HEK293 (cell line): ENCODE measurements at regions not wholly inside any gene's neighbourhood (a gene's known extent, or its start where the extent isn't known, plus 50 kb on each side); places are given as distances from the start of the nearest gene placed in this dataset.

Source experiments
- CTCF ChIA-PET: fragments of 350-600 bp; formaldehyde crosslinking; extraction: SDS; loops from one replicate; lab custom pipeline; 2021; ENCODE audit warnings: antibody characterized with exemption; lab: Yijun Ruan, JAX
- POLR2A ChIA-PET: fragments of 300-600 bp; formaldehyde crosslinking; extraction: SDS; loops from one replicate; lab custom pipeline; 2020; ENCODE audit warnings: antibody characterized with exemption, inconsistent platforms; lab: Yijun Ruan, JAX
- H3K27ac ChIP-seq: fragments of 200-500 bp; sonication (Bioruptor generic); 2 replicates; pipeline ENCODE4 v1.5.1; 2014; ENCODE audit warnings: low read depth, low read length, control low read depth, inconsistent platforms; ENCODE audit errors: extremely low read depth
- H3K36me3 ChIP-seq, 2 experiments: fragments of 200-500 bp in 1 of 2; sonication (Bioruptor generic) in 1 of 2; 1 replicate in 1 of 2; 2 replicates in 1 of 2; pipeline ENCODE4 v1.5.1; 2014 to 2017; ENCODE audit warnings: inconsistent platforms in 2 of 2, low read length in 2 of 2; ENCODE audit not compliant: control insufficient read depth in 2 of 2, insufficient read depth in 1 of 2
- H3K4me1 ChIP-seq: fragments of 200-500 bp; sonication (Bioruptor generic); 2 replicates; pipeline ENCODE4 v1.5.1; 2014; ENCODE audit warnings: mild to moderate bottlenecking, low read length, inconsistent platforms; ENCODE audit not compliant: control insufficient read depth, insufficient read depth
- H3K4me3 ChIP-seq: 2 replicates; pipeline ENCODE4 v1.5.1; 2011; ENCODE audit warnings: low read depth, mild to moderate bottlenecking, control low read depth, low read length, moderate library complexity
- H3K9me3 ChIP-seq: fragments of 200-500 bp; sonication (Bioruptor generic); 2 replicates; pipeline ENCODE4 v1.5.1; 2014; ENCODE audit warnings: low read depth, low read length, inconsistent platforms; ENCODE audit not compliant: control insufficient read depth, insufficient read depth
- FEZF1 ChIP-seq: fragments of 450-650 bp; formaldehyde crosslinking; IDR thresholded peaks from 2 replicates; pipeline ENCODE4 v1.5.1; 2016; ENCODE audit warnings: missing biosample characterization, missing genetic modification characterization
- GLIS1 ChIP-seq: fragments of 450-650 bp; formaldehyde crosslinking; IDR thresholded peaks from 2 replicates; pipeline ENCODE4 v1.5.1; 2016; ENCODE audit warnings: missing biosample characterization, missing genetic modification characterization
- HOXD13 ChIP-seq: sonication (generic); formaldehyde crosslinking; IDR thresholded peaks from 2 replicates; pipeline ENCODE4 v1.8.0; 2022; ENCODE audit warnings: missing genetic modification reagents, borderline replicate concordance
- KLF16 ChIP-seq: fragments of 450-650 bp; formaldehyde crosslinking; IDR thresholded peaks from 2 replicates; pipeline ENCODE4 v1.5.1; 2017; ENCODE audit warnings: missing biosample characterization, missing genetic modification characterization
- YY2 ChIP-seq: fragments of 450-650 bp; formaldehyde crosslinking; IDR thresholded peaks from 2 replicates; pipeline ENCODE4 v1.5.1; 2016; ENCODE audit warnings: missing biosample characterization, missing genetic modification characterization
- ZBTB17 ChIP-seq: fragments of 450-650 bp; formaldehyde crosslinking; IDR thresholded peaks from 2 replicates; pipeline ENCODE4 v1.5.1; 2016; ENCODE audit warnings: missing biosample characterization, missing genetic modification characterization
- ZNF138 ChIP-seq: fragments of 450-650 bp; formaldehyde crosslinking; IDR thresholded peaks from 2 replicates; pipeline ENCODE4 v1.5.1; 2016; ENCODE audit warnings: missing biosample characterization, missing genetic modification characterization, borderline replicate concordance
- ZNF157 ChIP-seq: fragments of 450-650 bp; formaldehyde crosslinking; IDR thresholded peaks from 2 replicates; pipeline ENCODE4 v1.5.1; 2016; ENCODE audit warnings: missing biosample characterization, missing genetic modification characterization
- ZNF169 ChIP-seq: fragments of 450-650 bp; formaldehyde crosslinking; IDR thresholded peaks from 2 replicates; pipeline ENCODE4 v1.5.1; 2016; ENCODE audit warnings: missing biosample characterization, missing genetic modification characterization
- ZNF24 ChIP-seq: fragments of 450-650 bp; formaldehyde crosslinking; IDR thresholded peaks from 2 replicates; pipeline ENCODE4 v1.5.1; 2016; ENCODE audit warnings: missing biosample characterization, missing genetic modification characterization
- ZNF280D ChIP-seq: fragments of 450-650 bp; formaldehyde crosslinking; IDR thresholded peaks from 2 replicates; pipeline ENCODE4 v1.5.1; 2016; ENCODE audit warnings: missing biosample characterization, missing genetic modification characterization
- ZNF302 ChIP-seq: fragments of 450-650 bp; formaldehyde crosslinking; IDR thresholded peaks from 2 replicates; pipeline ENCODE4 v1.5.1; 2016; ENCODE audit warnings: missing biosample characterization, missing genetic modification characterization, low read depth
- ZNF521 ChIP-seq: fragments of 450-650 bp; formaldehyde crosslinking; IDR thresholded peaks from 2 replicates; pipeline ENCODE4 v1.5.1; 2017; ENCODE audit warnings: missing biosample characterization, mild to moderate bottlenecking, missing genetic modification characterization
- ZNF596 ChIP-seq: fragments of 450-650 bp; IDR thresholded peaks from 2 replicates; pipeline ENCODE4 v1.5.0; 2018; ENCODE audit warnings: missing biosample characterization, mild to moderate bottlenecking, missing genetic modification characterization, moderate library complexity
- ZNF624 ChIP-seq: fragments of 450-650 bp; formaldehyde crosslinking; IDR thresholded peaks from 2 replicates; pipeline ENCODE4 v1.5.1; 2017; ENCODE audit warnings: missing biosample characterization, missing genetic modification characterization
- ZNF76 ChIP-seq: fragments of 450-650 bp; formaldehyde crosslinking; IDR thresholded peaks from 2 replicates; pipeline ENCODE4; 2016; ENCODE audit warnings: low read depth, missing biosample characterization, missing genetic modification characterization, borderline replicate concordance
- ZNF777 ChIP-seq: fragments of 450-650 bp; formaldehyde crosslinking; IDR thresholded peaks from 2 replicates; pipeline ENCODE4 v1.5.1; 2017; ENCODE audit warnings: missing biosample characterization, missing genetic modification characterization, borderline replicate concordance
- ZSCAN16 ChIP-seq: fragments of 450-650 bp; formaldehyde crosslinking; IDR thresholded peaks from 2 replicates; pipeline ENCODE4 v1.5.1; 2016; ENCODE audit warnings: missing biosample characterization, missing genetic modification characterization
- TF ChIP-seq, protein P1 (sequence below): fragments of 450-650 bp; formaldehyde crosslinking; IDR thresholded peaks from 2 replicates; pipeline ENCODE4 v1.5.1; 2016; ENCODE audit warnings: missing biosample characterization, missing genetic modification characterization
- TF ChIP-seq, protein P2 (sequence below): fragments of 450-650 bp; formaldehyde crosslinking; IDR thresholded peaks from 2 replicates; pipeline ENCODE4 v1.5.1; 2017; ENCODE audit warnings: missing biosample characterization, missing genetic modification characterization
- TF ChIP-seq, protein P3 (sequence below): fragments of 450-650 bp; IDR thresholded peaks from 2 replicates; pipeline ENCODE4 v1.5.1; 2018; ENCODE audit warnings: missing biosample characterization, mild to moderate bottlenecking, missing genetic modification characterization
- TF ChIP-seq, protein P4 (sequence below): fragments of 450-650 bp; IDR thresholded peaks from 2 replicates; pipeline ENCODE4 v1.5.1; 2018; ENCODE audit warnings: missing biosample characterization, missing genetic modification characterization

GRCh38 chr11:24131698-24132097 lies 365.2 kb upstream of the LUZP2 start:
- H3K27ac ChIP-seq: no peak overlapping the region
- ChIA-PET POLR2A (no interaction called here), CTCF (no interaction called here)
- no peaks in the 10 kb centered on the region for H3K9me3 ChIP-seq
- H3K36me3 ChIP-seq: no peaks in the 10 kb centered on the region
- no peak overlapping the region for H3K4me3 ChIP-seq
- no peaks in the 10 kb centered on the region for H3K4me1 ChIP-seq
- TF ChIP-seq ZBTB17 (tag by site-specific recombination) (no peak), KLF16 (tag by site-specific recombination) (no peak), ZNF157 (tag by site-specific recombination) (no peak), YY2 (tag by site-specific recombination) (no peak), ZNF596 (tag by site-specific recombination) (no peak), ZNF777 (tag by site-specific recombination) (no peak), ZNF76 (tag by site-specific recombination) (no peak), FEZF1 (tag by site-specific recombination) (no peak), ZNF521 (tag by site-specific recombination) (no peak), ZNF138 (tag by site-specific recombination) (no peak), ZNF624 (tag by site-specific recombination) (no peak), ZNF302 (no peak)
- TF ChIP-seq, protein P1, sequence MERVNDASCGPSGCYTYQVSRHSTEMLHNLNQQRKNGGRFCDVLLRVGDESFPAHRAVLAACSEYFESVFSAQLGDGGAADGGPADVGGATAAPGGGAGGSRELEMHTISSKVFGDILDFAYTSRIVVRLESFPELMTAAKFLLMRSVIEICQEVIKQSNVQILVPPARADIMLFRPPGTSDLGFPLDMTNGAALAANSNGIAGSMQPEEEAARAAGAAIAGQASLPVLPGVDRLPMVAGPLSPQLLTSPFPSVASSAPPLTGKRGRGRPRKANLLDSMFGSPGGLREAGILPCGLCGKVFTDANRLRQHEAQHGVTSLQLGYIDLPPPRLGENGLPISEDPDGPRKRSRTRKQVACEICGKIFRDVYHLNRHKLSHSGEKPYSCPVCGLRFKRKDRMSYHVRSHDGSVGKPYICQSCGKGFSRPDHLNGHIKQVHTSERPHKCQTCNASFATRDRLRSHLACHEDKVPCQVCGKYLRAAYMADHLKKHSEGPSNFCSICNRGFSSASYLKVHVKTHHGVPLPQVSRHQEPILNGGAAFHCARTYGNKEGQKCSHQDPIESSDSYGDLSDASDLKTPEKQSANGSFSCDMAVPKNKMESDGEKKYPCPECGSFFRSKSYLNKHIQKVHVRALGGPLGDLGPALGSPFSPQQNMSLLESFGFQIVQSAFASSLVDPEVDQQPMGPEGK (tag by site-specific recombination): no peak
- TF ChIP-seq, protein P2, sequence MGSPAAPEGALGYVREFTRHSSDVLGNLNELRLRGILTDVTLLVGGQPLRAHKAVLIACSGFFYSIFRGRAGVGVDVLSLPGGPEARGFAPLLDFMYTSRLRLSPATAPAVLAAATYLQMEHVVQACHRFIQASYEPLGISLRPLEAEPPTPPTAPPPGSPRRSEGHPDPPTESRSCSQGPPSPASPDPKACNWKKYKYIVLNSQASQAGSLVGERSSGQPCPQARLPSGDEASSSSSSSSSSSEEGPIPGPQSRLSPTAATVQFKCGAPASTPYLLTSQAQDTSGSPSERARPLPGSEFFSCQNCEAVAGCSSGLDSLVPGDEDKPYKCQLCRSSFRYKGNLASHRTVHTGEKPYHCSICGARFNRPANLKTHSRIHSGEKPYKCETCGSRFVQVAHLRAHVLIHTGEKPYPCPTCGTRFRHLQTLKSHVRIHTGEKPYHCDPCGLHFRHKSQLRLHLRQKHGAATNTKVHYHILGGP (tag by site-specific recombination): no peak

GRCh38 chr11:24132471-24132870 lies 364.4 kb upstream of the LUZP2 start:
- TF ChIP-seq, protein P3, sequence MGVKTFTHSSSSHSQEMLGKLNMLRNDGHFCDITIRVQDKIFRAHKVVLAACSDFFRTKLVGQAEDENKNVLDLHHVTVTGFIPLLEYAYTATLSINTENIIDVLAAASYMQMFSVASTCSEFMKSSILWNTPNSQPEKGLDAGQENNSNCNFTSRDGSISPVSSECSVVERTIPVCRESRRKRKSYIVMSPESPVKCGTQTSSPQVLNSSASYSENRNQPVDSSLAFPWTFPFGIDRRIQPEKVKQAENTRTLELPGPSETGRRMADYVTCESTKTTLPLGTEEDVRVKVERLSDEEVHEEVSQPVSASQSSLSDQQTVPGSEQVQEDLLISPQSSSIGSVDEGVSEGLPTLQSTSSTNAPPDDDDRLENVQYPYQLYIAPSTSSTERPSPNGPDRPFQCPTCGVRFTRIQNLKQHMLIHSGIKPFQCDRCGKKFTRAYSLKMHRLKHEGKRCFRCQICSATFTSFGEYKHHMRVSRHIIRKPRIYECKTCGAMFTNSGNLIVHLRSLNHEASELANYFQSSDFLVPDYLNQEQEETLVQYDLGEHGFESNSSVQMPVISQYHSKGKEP (tag by site-specific recombination): no peak
- no peak for TF ChIP-seq ZSCAN16 (tag by site-specific recombination)
- Histone ChIP-seq H3K27ac (no peak overlapping the region), H3K4me1 (no peaks in the 10 kb centered on the region), H3K36me3 (no peaks in the 10 kb centered on the region), H3K4me3 (no peak overlapping the region), H3K9me3 (no peaks in the 10 kb centered on the region)
- CTCF ChIA-PET: no interaction called here
- POLR2A ChIA-PET: no interaction called here

- Histone ChIP-seq H3K4me1 (no peaks in the 10 kb centered on the region), H3K36me3 (no peaks in the 10 kb centered on the region), H3K27ac (no peak overlapping the region), H3K9me3 (no peaks in the 10 kb centered on the region), H3K4me3 (no peak overlapping the region)
- ChIA-PET CTCF (no interaction called here), POLR2A (no interaction called here)
- TF ChIP-seq ZNF24 (tag by site-specific recombination): no peak
- no peak for TF ChIP-seq ZNF280D (tag by site-specific recombination)
- TF ChIP-seq HOXD13 (CRISPR knock-in tag): no peak
- TF ChIP-seq, protein P4, sequence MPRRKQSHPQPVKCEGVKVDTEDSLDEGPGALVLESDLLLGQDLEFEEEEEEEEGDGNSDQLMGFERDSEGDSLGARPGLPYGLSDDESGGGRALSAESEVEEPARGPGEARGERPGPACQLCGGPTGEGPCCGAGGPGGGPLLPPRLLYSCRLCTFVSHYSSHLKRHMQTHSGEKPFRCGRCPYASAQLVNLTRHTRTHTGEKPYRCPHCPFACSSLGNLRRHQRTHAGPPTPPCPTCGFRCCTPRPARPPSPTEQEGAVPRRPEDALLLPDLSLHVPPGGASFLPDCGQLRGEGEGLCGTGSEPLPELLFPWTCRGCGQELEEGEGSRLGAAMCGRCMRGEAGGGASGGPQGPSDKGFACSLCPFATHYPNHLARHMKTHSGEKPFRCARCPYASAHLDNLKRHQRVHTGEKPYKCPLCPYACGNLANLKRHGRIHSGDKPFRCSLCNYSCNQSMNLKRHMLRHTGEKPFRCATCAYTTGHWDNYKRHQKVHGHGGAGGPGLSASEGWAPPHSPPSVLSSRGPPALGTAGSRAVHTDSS (tag by site-specific recombination): no peak
- no peak for TF ChIP-seq ZNF169 (tag by site-specific recombination)
- no peak for TF ChIP-seq GLIS1 (tag by site-specific recombination)
Measured at GRCh38 chr11:24134879-24135589, 361.8 kb upstream of the LUZP2 start.
